NCI-H2107 (cell line): ENCODE measurements at regions not wholly inside any gene's neighbourhood (a gene's known extent, or its start where the extent isn't known, plus 50 kb on each side); places are given as distances from the start of the nearest gene placed in this dataset.

Experiments used
- DNase-seq: peaks from one replicate; lab custom pipeline; 2025; lab: John Stamatoyannopoulos, UW

GRCh38 chr17:33778505-33779233, 476.4 kb upstream of the CCL2 start:
- DNase-seq = no peak

DNA sequence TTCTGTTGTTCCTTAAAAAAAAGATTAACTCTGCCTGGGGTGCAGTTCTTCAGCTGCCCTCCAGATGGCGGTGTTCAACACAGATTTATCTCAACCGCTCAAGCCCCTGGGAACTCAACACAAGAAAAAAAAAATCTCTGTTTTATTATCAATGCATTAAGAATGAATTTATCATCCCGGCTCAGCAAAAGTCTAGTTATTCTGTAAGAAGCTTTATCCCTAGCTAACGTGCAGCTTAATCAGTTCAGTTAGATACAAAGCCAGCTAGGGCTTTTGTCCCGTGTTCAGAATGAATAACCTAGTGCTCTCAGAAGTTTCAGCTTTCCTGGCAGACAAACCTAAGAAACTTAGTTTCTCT, 475.9 kb upstream of the CCL2 start:
- DNase-seq = peak; percentile 10

DNA sequence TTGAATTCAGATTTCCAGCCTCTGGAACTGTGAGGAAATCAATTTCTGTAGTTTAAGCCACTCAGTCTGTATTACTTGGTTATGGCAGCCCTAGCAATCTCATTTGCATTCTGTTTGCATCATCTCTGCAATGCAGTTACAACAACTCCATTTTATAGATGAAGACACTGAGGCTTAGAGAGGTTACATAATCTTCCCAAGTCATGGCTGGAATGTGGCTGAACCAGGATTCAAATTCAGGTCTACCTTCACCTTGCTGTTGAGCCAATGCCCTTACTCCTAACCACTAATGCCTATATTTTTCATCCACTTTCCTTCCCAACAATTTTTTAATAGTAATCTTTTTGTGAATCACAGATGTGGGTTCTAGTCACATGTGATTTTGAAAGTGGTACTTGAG, 469.8 kb upstream of the CCL2 start:
- no peak for DNase-seq

DNA sequence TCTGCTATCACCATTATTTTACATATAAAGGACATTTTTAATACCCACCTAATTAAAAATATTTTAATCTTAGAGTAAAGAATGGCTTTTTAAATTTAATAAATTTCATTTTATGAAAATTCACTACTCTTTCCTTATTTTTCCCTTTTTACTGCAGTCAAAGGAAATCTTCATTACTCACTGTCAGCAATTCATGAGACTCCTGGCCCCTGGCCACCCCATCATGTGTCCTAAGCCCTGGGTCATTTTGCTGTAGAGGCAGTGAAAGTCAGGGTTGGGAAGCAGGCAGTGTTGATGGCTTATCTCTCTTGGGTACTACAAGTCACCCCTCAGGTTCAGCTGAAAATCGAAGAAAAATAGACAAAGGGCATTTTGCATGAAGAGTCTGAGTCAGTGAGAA, 468.6 kb upstream of the CCL2 start:
- no peak for DNase-seq

DNA sequence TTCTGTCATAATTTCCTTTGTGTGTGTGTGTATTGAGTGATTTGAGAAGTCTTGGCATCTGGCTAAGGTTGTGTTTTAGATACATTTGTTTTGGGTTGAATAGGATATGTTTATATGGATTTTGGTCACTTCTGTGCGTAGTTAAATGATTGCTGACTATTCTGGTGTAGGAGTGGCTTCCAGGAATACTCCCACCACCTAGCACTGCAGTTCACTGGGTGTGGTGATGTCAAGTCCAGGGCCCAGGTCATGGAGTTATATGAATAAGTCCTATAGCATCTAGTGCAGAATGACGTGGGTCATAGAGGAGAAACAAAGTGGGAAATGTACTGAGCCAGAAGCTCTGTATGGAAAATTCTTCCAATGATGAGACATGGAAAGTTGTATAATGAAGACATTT, 465.4 kb upstream of the CCL2 start:
- DNase-seq = no peak

DNA sequence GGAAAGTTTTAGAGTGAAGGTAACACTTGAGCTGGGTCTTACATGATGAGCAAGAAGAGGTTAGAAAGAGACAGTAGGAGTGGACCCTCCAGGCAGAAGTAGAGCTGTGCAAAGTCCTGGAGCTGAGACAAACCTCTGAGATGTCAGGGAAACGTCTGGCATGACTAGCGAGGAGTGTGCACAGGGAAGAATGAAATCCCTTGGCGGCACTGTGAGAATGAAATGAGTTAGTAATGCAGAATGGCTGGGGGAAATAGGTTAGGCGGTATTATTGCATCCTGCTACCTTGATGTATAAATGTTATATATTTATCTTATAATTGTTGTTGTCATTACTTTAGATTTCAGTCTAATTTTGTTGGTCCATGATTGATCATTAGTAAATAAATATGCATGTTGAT, 457.9 kb upstream of the CCL2 start:
- DNase-seq = no peak

GRCh38 chr17:33798308-33798707, 456.8 kb upstream of the CCL2 start:
- no peak for DNase-seq

GRCh38 chr17:33802349-33803198, 452.5 kb upstream of the CCL2 start:
- DNase-seq = no peak

- DNase-seq = no peak
These were observed 451.8 kb upstream of the CCL2 start for GRCh38 chr17:33803199-33803685.

DNA sequence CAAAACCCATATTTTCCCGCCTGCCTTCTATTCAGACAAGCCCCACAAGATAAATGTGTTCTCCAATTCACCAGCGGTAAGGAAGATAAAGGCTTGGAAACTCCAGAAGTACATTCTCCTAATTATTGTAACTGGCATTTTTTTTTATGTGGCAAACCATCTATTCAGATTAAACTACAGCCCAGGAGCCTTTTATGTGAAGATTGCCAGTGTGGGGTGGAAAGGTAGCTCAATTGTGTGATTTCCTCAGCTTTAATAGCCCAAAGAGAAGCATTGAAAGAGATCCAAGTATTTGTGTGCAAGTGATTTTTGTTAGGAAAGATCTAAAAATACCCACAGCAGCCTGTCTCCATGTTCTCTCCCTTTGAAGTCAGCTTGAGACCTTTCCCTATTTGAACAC, 451.4 kb upstream of the CCL2 start:
- DNase-seq = no peak

GRCh38 chr17:33804401-33804800, 450.7 kb upstream of the CCL2 start:
- DNase-seq = no peak

- DNase-seq = no peak
These were observed 448.5 kb upstream of the CCL2 start for GRCh38 chr17:33806631-33807030.

DNA sequence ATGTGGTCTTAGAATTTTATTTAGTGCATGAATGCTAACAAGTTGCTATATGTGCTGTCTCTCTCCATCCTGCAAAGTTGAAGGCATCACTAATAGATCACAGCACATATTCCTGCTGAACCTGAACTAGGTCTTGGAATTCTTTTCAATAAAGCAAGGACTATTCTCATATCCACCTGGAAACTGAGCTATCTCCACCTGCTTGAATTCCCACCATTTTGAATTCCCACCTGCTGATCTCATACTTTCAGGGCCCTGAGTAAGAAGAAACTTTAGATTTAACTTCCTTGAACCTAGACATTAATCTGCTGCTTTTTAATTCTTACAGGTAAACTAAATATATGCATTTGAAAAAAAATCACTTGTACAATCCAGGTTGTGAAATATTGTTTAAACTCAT, 445.3 kb upstream of the CCL2 start:
- DNase-seq = no peak

DNA sequence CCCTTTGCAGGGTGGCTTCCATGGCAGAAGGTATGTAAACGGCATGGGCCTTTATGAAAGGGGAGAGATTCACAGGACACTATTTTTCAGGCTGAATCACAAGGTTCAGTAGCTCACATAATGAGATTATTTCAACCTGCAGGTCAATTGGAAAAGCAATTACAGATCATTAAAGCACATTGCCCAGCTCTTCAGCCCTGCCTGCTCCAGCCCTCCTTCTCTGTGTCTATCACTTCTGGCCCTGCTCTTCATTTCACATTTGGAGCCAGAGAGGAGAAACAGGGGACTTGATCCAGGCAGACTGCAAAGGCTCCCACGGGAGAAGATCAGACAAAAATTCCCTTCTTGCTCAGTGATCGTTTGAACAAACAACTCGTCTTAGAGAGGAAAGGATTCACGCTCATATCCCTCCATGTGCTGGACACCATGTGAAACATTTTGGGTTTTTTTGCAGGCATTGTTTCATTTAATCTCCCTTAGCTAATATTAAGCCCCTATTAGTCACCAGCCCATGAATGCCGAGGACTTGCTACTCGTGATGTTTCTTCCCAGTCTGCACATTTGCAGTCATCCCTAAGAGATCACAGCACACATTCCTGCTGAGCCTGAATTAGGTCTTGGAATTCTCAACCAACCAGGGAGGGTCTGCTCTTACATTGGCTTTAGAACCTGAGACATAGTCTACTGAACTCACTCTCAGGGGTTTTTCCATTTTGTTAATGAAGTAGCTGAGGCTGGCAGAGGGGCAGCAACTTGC, 443.9 kb upstream of the CCL2 start:
- no peak for DNase-seq

GRCh38 chr17:33811984-33812577, 443.0 kb upstream of the CCL2 start:
- DNase-seq = no peak

GRCh38 chr17:33814852-33815251, 440.2 kb upstream of the CCL2 start:
- DNase-seq = no peak

DNA sequence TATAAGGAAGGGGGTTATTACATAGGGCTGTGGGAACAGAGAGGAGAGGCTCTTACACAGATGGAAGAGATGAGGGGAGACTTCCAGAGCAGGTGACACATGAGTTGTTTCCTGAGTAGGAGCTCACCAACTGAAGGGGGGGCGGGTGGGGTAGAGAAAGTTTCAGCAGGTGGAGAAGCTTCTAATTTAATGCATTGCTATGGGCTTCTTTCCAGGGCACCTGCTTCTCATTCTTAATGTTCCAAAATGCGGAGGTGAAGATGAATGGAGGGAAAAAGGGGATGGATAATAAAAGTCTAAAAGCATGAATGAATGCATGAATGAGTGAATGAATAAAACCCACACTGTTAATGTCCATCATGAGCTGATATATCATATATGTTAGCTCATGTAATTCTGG, 439.0 kb upstream of the CCL2 start:
- DNase-seq = no peak

DNA sequence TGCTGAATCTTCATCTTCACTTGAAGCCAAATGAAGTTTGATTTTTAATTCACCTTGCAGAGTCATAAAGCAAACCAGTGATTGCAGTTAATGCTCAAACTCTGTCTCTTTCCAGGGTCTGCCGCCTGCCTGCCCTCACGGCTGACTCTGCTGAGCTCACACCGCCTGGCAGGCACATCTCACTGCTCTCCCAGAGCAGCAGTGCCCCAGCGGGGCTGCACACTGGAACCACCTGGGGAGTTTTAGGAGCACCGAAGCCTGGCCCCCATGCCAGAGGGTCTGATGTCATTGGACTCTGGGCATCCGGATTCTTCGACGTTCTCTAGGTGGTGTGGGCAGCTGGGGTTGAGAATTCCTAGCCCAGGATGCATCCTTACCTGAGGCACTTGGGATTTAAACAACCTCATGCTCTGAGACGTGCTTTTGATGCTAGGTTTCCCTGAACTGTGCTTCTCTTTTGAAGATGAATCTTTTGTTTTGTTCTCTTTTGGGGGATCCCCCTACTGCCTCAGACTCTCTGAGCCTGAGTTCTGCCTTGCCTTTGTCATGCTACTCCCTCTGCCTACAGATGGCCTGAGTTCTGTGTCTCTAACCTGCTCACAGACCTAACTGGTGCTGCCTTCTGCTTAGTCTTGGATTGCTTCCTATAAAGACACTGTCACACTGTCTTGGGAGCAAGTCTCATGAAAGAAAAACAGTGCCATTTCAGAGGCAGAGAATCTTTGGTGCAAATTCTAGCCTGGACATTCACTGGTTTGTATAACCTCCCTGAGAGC, 438.1 kb upstream of the CCL2 start:
- DNase-seq = no peak

- DNase-seq = no peak
These were observed 435.5 kb upstream of the CCL2 start for GRCh38 chr17:33819539-33819938.

DNA sequence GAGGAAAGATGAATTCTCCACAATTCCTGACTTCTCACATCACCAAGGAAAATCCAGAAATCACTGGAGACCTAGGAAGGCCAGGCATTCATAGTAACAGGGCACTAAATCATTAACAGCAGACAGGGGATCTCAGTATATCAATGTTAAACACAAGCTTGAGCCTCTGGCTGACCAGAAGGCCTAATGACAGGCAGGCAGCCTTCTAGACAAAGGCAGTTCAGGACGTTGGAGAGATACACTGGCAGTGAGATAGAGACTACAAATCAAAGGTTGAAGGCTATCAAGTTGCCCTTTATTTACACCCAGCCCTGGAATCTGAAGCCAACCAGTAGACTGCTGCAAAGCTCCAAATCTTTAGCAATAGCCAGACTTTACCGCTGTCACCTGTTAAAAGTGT, 422.8 kb upstream of the CCL2 start:
- DNase-seq = no peak

- DNase-seq = no peak
These were observed 417.8 kb upstream of the CCL2 start for GRCh38 chr17:33837281-33837680.

GRCh38 chr17:33838281-33838680, 416.8 kb upstream of the CCL2 start:
- DNase-seq = no peak
